ENCODE measurements at regions not wholly inside any gene's neighbourhood (a gene's known extent, or its start where the extent isn't known, plus 50 kb on each side); places are given as distances from the start of the nearest gene placed in this dataset.

GRCh38 chr11:16484434-16484833 is 128.1 kb upstream of the SOX6 start:
- TF ChIP-seq CTCF (IDR thresholded peaks at IDR 0.05): no peak
- no peak for TF ChIP-seq REST (IDR thresholded peaks at IDR 0.05; ENCODE audit: insufficient read depth in 1 of 2, low read depth in 2 of 2, low read length in 1 of 2)
